Smooth muscle cell (in vitro differentiated cells): ENCODE measurements at regions not wholly inside any gene's neighbourhood (a gene's known extent, or its start where the extent isn't known, plus 50 kb on each side); places are given as distances from the start of the nearest gene placed in this dataset.

Source experiments
- DNase-seq: peaks from one replicate; lab custom pipeline; 2025; ENCODE audit not compliant: unreplicated experiment; lab: John Stamatoyannopoulos, UW
- H2AFZ ChIP-seq: fragments of 200-600 bp; sonication (generic); 2 replicates; pipeline ENCODE4 v1.6.0; 2016; ENCODE audit warnings: antibody characterized with exemption, low read depth, mild to moderate bottlenecking
- H3F3A ChIP-seq: fragments of 200-600 bp; sonication (generic); 2 replicates; pipeline ENCODE4 v1.6.0; 2017; ENCODE audit warnings: antibody characterized with exemption, low read depth
- H3K27ac ChIP-seq: fragments of 200-600 bp; sonication (generic); 2 replicates; pipeline ENCODE4 v1.5.1; 2016; ENCODE audit warnings: low read depth, mild to moderate bottlenecking
- H3K27me3 ChIP-seq: fragments of 200-600 bp; sonication (generic); 2 replicates; pipeline ENCODE4 v1.6.1; 2016; ENCODE audit warnings: low read depth, mild to moderate bottlenecking
- H3K36me3 ChIP-seq: fragments of 200-600 bp; sonication (generic); 2 replicates; pipeline ENCODE4 v1.5.1; 2016; ENCODE audit warnings: low read depth
- H3K4me1 ChIP-seq: fragments of 200-600 bp; sonication (generic); 2 replicates; pipeline ENCODE4 v1.5.1; 2016; ENCODE audit warnings: low read depth
- H3K4me2 ChIP-seq: fragments of 200-600 bp; sonication (generic); 2 replicates; pipeline ENCODE4 v1.6.0; 2016; ENCODE audit warnings: mild to moderate bottlenecking
- H3K4me3 ChIP-seq: fragments of 200-600 bp; sonication (generic); 2 replicates; pipeline ENCODE4 v1.5.1; 2016; ENCODE audit warnings: mild to moderate bottlenecking
- H3K79me2 ChIP-seq: fragments of 200-600 bp; sonication (generic); 2 replicates; pipeline ENCODE4 v1.6.0; 2016; ENCODE audit warnings: low read depth, mild to moderate bottlenecking
- H3K9ac ChIP-seq: fragments of 200-600 bp; sonication (generic); 2 replicates; pipeline ENCODE4 v1.6.0; 2016; ENCODE audit warnings: low read depth
- H3K9me3 ChIP-seq: fragments of 200-600 bp; sonication (generic); replicated peaks from 2 replicates; pipeline ENCODE4 v1.5.1; 2016; ENCODE audit warnings: low read depth
- H4K20me1 ChIP-seq: fragments of 200-600 bp; sonication (generic); 2 replicates; pipeline ENCODE4 v1.6.0; 2016; ENCODE audit warnings: low read depth
- CTCF ChIP-seq: fragments of 200-600 bp; sonication (generic); IDR thresholded peaks from 2 replicates; pipeline ENCODE4 v1.5.1; 2017; ENCODE audit warnings: borderline replicate concordance, mild to moderate bottlenecking, antibody characterized with exemption; ENCODE audit not compliant: insufficient read depth, poor library complexity, severe bottlenecking
- WGBS: methylation state at CpG from one replicate; pipeline ENCODE4 v1.1.7; 2016; ENCODE audit warnings: low lambda C conversion rate; 5-methylcytosine and 5-hydroxymethylcytosine counted together

GRCh38 chr6:166253778-166254204 is 54.4 kb downstream of the PRR18 start:
- no peak for TF ChIP-seq CTCF
- H3K4me2 ChIP-seq: peak overlapping the region; percentile 88
- H4K20me1 ChIP-seq: no peaks in the 10 kb centered on the region
- no peaks in the 10 kb centered on the region for H3K36me3 ChIP-seq
- H3K79me2 ChIP-seq: no peaks in the 10 kb centered on the region
- 9% methylated on average over 26 of the region's 26 CpGs for WGBS
- no peak overlapping the region for H2AFZ ChIP-seq
- no peak overlapping the region for H3K9ac ChIP-seq
- no peaks in the 10 kb centered on the region for H3K4me1 ChIP-seq
- DNase-seq: no peak
- no peaks in the 10 kb centered on the region for H3F3A ChIP-seq
- no peak overlapping the region for H3K27ac ChIP-seq
- peaks cover 33% of the 10 kb centered on the region for H3K27me3 ChIP-seq
- H3K4me3 ChIP-seq: peak overlapping the region; percentile 46
- H3K9me3 ChIP-seq: no peaks in the 10 kb centered on the region

GRCh38 chr6:166253281-166253681 is 54.9 kb downstream of the PRR18 start:
- WGBS: 9% methylated on average over 37 of the region's 38 CpGs
- H3K4me2 ChIP-seq: peak overlapping the region; percentile 88
- H3K27ac ChIP-seq: no peak overlapping the region
- no peak overlapping the region for H2AFZ ChIP-seq
- H3K36me3 ChIP-seq: no peaks in the 10 kb centered on the region
- no peaks in the 10 kb centered on the region for H3F3A ChIP-seq
- H4K20me1 ChIP-seq: no peaks in the 10 kb centered on the region
- H3K4me1 ChIP-seq: no peaks in the 10 kb centered on the region
- peaks cover 33% of the 10 kb centered on the region for H3K27me3 ChIP-seq
- no peak overlapping the region for H3K9ac ChIP-seq
- no peak for TF ChIP-seq CTCF
- H3K4me3 ChIP-seq: peak overlapping the region; percentile 46
- H3K9me3 ChIP-seq: no peaks in the 10 kb centered on the region
- no peak for DNase-seq
- H3K79me2 ChIP-seq: no peaks in the 10 kb centered on the region

GRCh38 chr6:166252601-166253000 is 55.6 kb downstream of the PRR18 start:
- Histone ChIP-seq H3K4me1 (no peaks in the 10 kb centered on the region), H3K4me2 (no peak overlapping the region), H3K4me3 (no peak overlapping the region), H3K9ac (no peak overlapping the region), H3K27me3 (peaks cover 33% of the 10 kb centered on the region), H2AFZ (no peak overlapping the region), H4K20me1 (no peaks in the 10 kb centered on the region), H3K9me3 (no peaks in the 10 kb centered on the region), H3K79me2 (no peaks in the 10 kb centered on the region), H3K27ac (no peak overlapping the region), H3K36me3 (no peaks in the 10 kb centered on the region), H3F3A (no peaks in the 10 kb centered on the region)
- no peak for TF ChIP-seq CTCF
- 98% methylated on average over 22 of the region's 27 CpGs for WGBS
- DNase-seq: no peak

GRCh38 chr6:166251655-166252054 is 56.5 kb downstream of the PRR18 start:
- no peak overlapping the region for H3K4me3 ChIP-seq
- DNase-seq: no peak
- no peak overlapping the region for H2AFZ ChIP-seq
- H3K9ac ChIP-seq: no peak overlapping the region
- H3K4me1 ChIP-seq: no peaks in the 10 kb centered on the region
- H3K4me2 ChIP-seq: no peak overlapping the region
- no peaks in the 10 kb centered on the region for H3K79me2 ChIP-seq
- 87% methylated on average over 6 of the region's 6 CpGs for WGBS
- no peaks in the 10 kb centered on the region for H4K20me1 ChIP-seq
- H3K9me3 ChIP-seq: no peaks in the 10 kb centered on the region
- no peaks in the 10 kb centered on the region for H3F3A ChIP-seq
- peaks cover 33% of the 10 kb centered on the region for H3K27me3 ChIP-seq
- H3K27ac ChIP-seq: no peak overlapping the region
- H3K36me3 ChIP-seq: no peaks in the 10 kb centered on the region
- no peak for TF ChIP-seq CTCF
